Stimulated activated naive B cell treated with anti-CD40 and anti-IgM and Interleukin-4, amounts not matched to agents 10 μg/mL and 1 μg/mL and 100 μg/mL, for 72 hours (primary cell): ENCODE measurements at regions not wholly inside any gene's neighbourhood (a gene's known extent, or its start where the extent isn't known, plus 50 kb on each side); places are given as distances from the start of the nearest gene placed in this dataset.

Source experiments
- ATAC-seq, 2 donors: fragments of 150-1000 bp; cut with Tn5 transposase; replicated peaks; 2 replicates each; pipeline ENCODE4 v1.10.0; 2021; ENCODE audit warnings: moderate library complexity in 1 of 2
- DNase-seq: peaks from one replicate; pipeline ENCODE4 v3.0.0; 2021
- H3K27ac Mint-ChIP-seq: one replicate; pipeline ENCODE4 v1.8.0; 2022; ENCODE audit warnings: mild to moderate bottlenecking, mixed read lengths
- H3K27me3 Mint-ChIP-seq, 2 donors: one replicate each; pipeline ENCODE4 v1.8.0; 2022; ENCODE audit warnings: mixed read lengths in 2 of 2
- H3K36me3 Mint-ChIP-seq, 2 donors: one replicate each; pipeline ENCODE4 v1.8.0; 2022; ENCODE audit warnings: mixed read lengths in 2 of 2, mild to moderate bottlenecking in 1 of 2
- H3K4me1 Mint-ChIP-seq, 2 donors: one replicate each; pipeline ENCODE4 v1.8.0; 2022; ENCODE audit warnings: mixed read lengths in 2 of 2, mild to moderate bottlenecking in 1 of 2
- H3K4me3 Mint-ChIP-seq, 2 donors: one replicate each; pipeline ENCODE4 v1.8.0; 2022; ENCODE audit warnings: mild to moderate bottlenecking in 2 of 2, mixed read lengths in 2 of 2, moderate library complexity in 1 of 2
- H3K9me3 Mint-ChIP-seq, 2 donors: one replicate each; pipeline ENCODE4 v1.8.0; 2022; ENCODE audit warnings: mixed read lengths in 2 of 2, mild to moderate bottlenecking in 1 of 2

GRCh38 chr6:113578691-113579090 is 278.5 kb upstream of the MARCKS start:
- H3K27ac Mint-ChIP-seq: peak overlapping the region; percentile 68
- DNase-seq (no peak), ATAC-seq (peak in 1 of 2 donors; percentile 41)
- peaks cover 6 to 8% of the 10 kb centered on the region in 2 donors for H3K4me1 Mint-ChIP-seq
- peaks cover 8 to 9% of the 10 kb centered on the region in 2 donors for H3K27me3 Mint-ChIP-seq
- peaks cover 3% of the 10 kb centered on the region in 2 donors for H3K36me3 Mint-ChIP-seq
- no peak overlapping the region for H3K4me3 Mint-ChIP-seq
- peaks cover 3 to 4% of the 10 kb centered on the region in 2 donors for H3K9me3 Mint-ChIP-seq

GRCh38 chr6:113584767-113585166 is 272.4 kb upstream of the MARCKS start:
- H3K4me3 Mint-ChIP-seq: no peak overlapping the region
- no peaks in the 10 kb centered on the region for H3K27me3 Mint-ChIP-seq
- H3K4me1 Mint-ChIP-seq: no peaks in the 10 kb centered on the region

GRCh38 chr6:113585246-113585645 is 271.9 kb upstream of the MARCKS start:
- Mint-ChIP-seq H3K9me3 (no peaks in the 10 kb centered on the region), H3K4me3 (no peak overlapping the region)

More at GRCh38 chr6:113584767-113585166, 272.4 kb upstream of the MARCKS start:
- ATAC-seq (no peak), DNase-seq (no peak)
- H3K27ac Mint-ChIP-seq: no peak overlapping the region
- H3K9me3 Mint-ChIP-seq: no peaks in the 10 kb centered on the region
- no peaks in the 10 kb centered on the region for H3K36me3 Mint-ChIP-seq

GRCh38 chr6:113586413-113587077 is 270.6 kb upstream of the MARCKS start:
- no peak for DNase-seq
- Mint-ChIP-seq H3K9me3 (no peaks in the 10 kb centered on the region), H3K4me3 (no peak overlapping the region), H3K4me1 (no peaks in the 10 kb centered on the region), H3K36me3 (no peaks in the 10 kb centered on the region), H3K27ac (no peak overlapping the region), H3K27me3 (no peaks in the 10 kb centered on the region)
- no peak for ATAC-seq

More at GRCh38 chr6:113585246-113585645, 271.9 kb upstream of the MARCKS start:
- ATAC-seq (no peak), DNase-seq (no peak)
- H3K36me3 Mint-ChIP-seq: no peaks in the 10 kb centered on the region
- H3K27ac Mint-ChIP-seq: no peak overlapping the region
- no peaks in the 10 kb centered on the region for H3K4me1 Mint-ChIP-seq
- H3K27me3 Mint-ChIP-seq: no peaks in the 10 kb centered on the region

- Mint-ChIP-seq H3K27me3 (no peaks in the 10 kb centered on the region), H3K9me3 (no peaks in the 10 kb centered on the region), H3K4me1 (peaks cover 5% of the 10 kb centered on the region in 2 donors), H3K4me3 (no peak overlapping the region), H3K27ac (no peak overlapping the region), H3K36me3 (no peaks in the 10 kb centered on the region)
- DNase-seq: no peak
- ATAC-seq: no peak
Observed at GRCh38 chr6:113587078-113587699, 270.0 kb upstream of the MARCKS start.

- no peaks in the 10 kb centered on the region for H3K27me3 Mint-ChIP-seq
- H3K9me3 Mint-ChIP-seq: peaks cover 2 to 3% of the 10 kb centered on the region in 2 donors
- H3K4me3 Mint-ChIP-seq: no peak overlapping the region
- H3K4me1 Mint-ChIP-seq: peaks cover 5% of the 10 kb centered on the region in 2 donors
- DNase-seq (no peak), ATAC-seq (no peak)
- H3K36me3 Mint-ChIP-seq: no peaks in the 10 kb centered on the region
- no peak overlapping the region for H3K27ac Mint-ChIP-seq
Observed at GRCh38 chr6:113588646-113589045, 268.5 kb upstream of the MARCKS start.

- Mint-ChIP-seq H3K4me3 (no peak overlapping the region), H3K9me3 (peaks cover 2 to 3% of the 10 kb centered on the region in 2 donors), H3K27me3 (no peaks in the 10 kb centered on the region), H3K36me3 (no peaks in the 10 kb centered on the region), H3K4me1 (peaks cover 15 to 20% of the 10 kb centered on the region in 2 donors), H3K27ac (no peak overlapping the region)
- no peak for DNase-seq
- ATAC-seq: peak; percentile 61 to 62
Observed at GRCh38 chr6:113591896-113592827, 265.0 kb upstream of the MARCKS start.

- H3K36me3 Mint-ChIP-seq: no peaks in the 10 kb centered on the region
- no peak overlapping the region for H3K27ac Mint-ChIP-seq
- no peak for DNase-seq
- peaks cover 2 to 3% of the 10 kb centered on the region in 2 donors for H3K9me3 Mint-ChIP-seq
- no peak overlapping the region for H3K4me3 Mint-ChIP-seq
- H3K4me1 Mint-ChIP-seq: peaks cover 19 to 24% of the 10 kb centered on the region in 2 donors
- no peaks in the 10 kb centered on the region for H3K27me3 Mint-ChIP-seq
- ATAC-seq: no peak
Observed at GRCh38 chr6:113594726-113595125, 262.4 kb upstream of the MARCKS start.

GRCh38 chr6:113595911-113596376 is 261.2 kb upstream of the MARCKS start:
- no peak overlapping the region for H3K27ac Mint-ChIP-seq
- ATAC-seq (no peak), DNase-seq (no peak)

GRCh38 chr6:113596387-113597230 is 260.5 kb upstream of the MARCKS start:
- Mint-ChIP-seq H3K4me1 (peaks cover 26 to 34% of the 10 kb centered on the region in 2 donors), H3K27me3 (no peaks in the 10 kb centered on the region), H3K27ac (peak overlapping the region; percentile 70), H3K9me3 (peaks cover 11 to 12% of the 10 kb centered on the region in 2 donors), H3K36me3 (peaks cover 4 to 9% of the 10 kb centered on the region in 2 donors), H3K4me3 (no peak overlapping the region)
- ATAC-seq (peak; percentile 45 to 48), DNase-seq (no peak)

More at GRCh38 chr6:113595911-113596376, 261.2 kb upstream of the MARCKS start:
- H3K27me3 Mint-ChIP-seq: no peaks in the 10 kb centered on the region
- H3K4me3 Mint-ChIP-seq: no peak overlapping the region
- H3K9me3 Mint-ChIP-seq: peaks cover 8 to 9% of the 10 kb centered on the region in 2 donors
- peaks cover 24 to 32% of the 10 kb centered on the region in 2 donors for H3K4me1 Mint-ChIP-seq
- peaks cover 3 to 6% of the 10 kb centered on the region in 2 donors for H3K36me3 Mint-ChIP-seq

- Mint-ChIP-seq H3K27ac (no peak overlapping the region), H3K9me3 (peaks cover 12% of the 10 kb centered on the region in 2 donors), H3K27me3 (no peaks in the 10 kb centered on the region), H3K4me1 (peaks cover 21 to 29% of the 10 kb centered on the region in 2 donors), H3K36me3 (peaks cover 4 to 11% of the 10 kb centered on the region in 2 donors), H3K4me3 (no peak overlapping the region)
- DNase-seq (peak; percentile 35), ATAC-seq (peak; percentile 87)
Observed at GRCh38 chr6:113597231-113597583, 259.9 kb upstream of the MARCKS start.

- peaks cover 4 to 11% of the 10 kb centered on the region in 2 donors for H3K36me3 Mint-ChIP-seq
- H3K27ac Mint-ChIP-seq: no peak overlapping the region
- peaks cover 8 to 10% of the 10 kb centered on the region in 2 donors for H3K9me3 Mint-ChIP-seq
- peaks cover 21 to 29% of the 10 kb centered on the region in 2 donors for H3K4me1 Mint-ChIP-seq
- no peak for DNase-seq
- no peaks in the 10 kb centered on the region for H3K27me3 Mint-ChIP-seq
- ATAC-seq: no peak
- no peak overlapping the region for H3K4me3 Mint-ChIP-seq
Observed at GRCh38 chr6:113598786-113599185, 258.4 kb upstream of the MARCKS start.

GRCh38 chr6:113599444-113599843 is 257.7 kb upstream of the MARCKS start:
- ATAC-seq (no peak), DNase-seq (no peak)
- H3K27ac Mint-ChIP-seq: no peak overlapping the region
- H3K4me3 Mint-ChIP-seq: no peak overlapping the region
- peaks cover 8 to 10% of the 10 kb centered on the region in 2 donors for H3K9me3 Mint-ChIP-seq
- no peaks in the 10 kb centered on the region for H3K27me3 Mint-ChIP-seq
- peaks cover 20 to 27% of the 10 kb centered on the region in 2 donors for H3K4me1 Mint-ChIP-seq
- H3K36me3 Mint-ChIP-seq: peaks cover 4 to 11% of the 10 kb centered on the region in 2 donors
